A549 (cell line): ENCODE measurements at regions not wholly inside any gene's neighbourhood (a gene's known extent, or its start where the extent isn't known, plus 50 kb on each side); places are given as distances from the start of the nearest gene placed in this dataset.
A peak's percentile ranks its signal among the peaks of the same experiment; 100 is the strongest.

ENCODE experiments used
- ATAC-seq, 2 experiments: fragments of 200-7000 bp in 1 of 2; fragments of >200 bp in 1 of 2; cut with Nextera tagmentation in 1 of 2; cut with Tn5 transposase in 1 of 2; 3 replicates each; pipeline versions ENCODE4 v1.8.0 to v1.9.1; 2018 to 2020; ENCODE audit warnings: mild to moderate bottlenecking in 1 of 2, moderate library complexity in 1 of 2
- CTCF ChIA-PET: fragments of 300-600 bp; sonication (Branson Sonifier 250); formaldehyde crosslinking; extraction: SDS; loops from one replicate; lab custom pipeline; 2021; ENCODE audit warnings: antibody characterized with exemption, inconsistent platforms; lab: Yijun Ruan, JAX
- POLR2A ChIA-PET: fragments of 350-600 bp; formaldehyde crosslinking; extraction: SDS; loops from one replicate; lab custom pipeline; 2021; ENCODE audit warnings: antibody characterized with exemption, inconsistent platforms; lab: Yijun Ruan, JAX
- DNase-seq, 2 experiments: peaks; one replicate each; pipeline versions ENCODE4 v3.0.0 to v3.0.0-alpha.2; 2011 to 2016; ENCODE audit warnings: low read depth in 1 of 2, low spot score in 1 of 2
- FAIRE-seq: peaks from 2 replicates; lab custom pipeline; 2011; peaks lifted over from hg19 to GRCh38; lab: Jason Lieb, UNC
- H3K27ac ChIP-seq, 2 experiments: fragments of >200 bp; sonication (Bioruptor Twin); formaldehyde crosslinking; 3 replicates each; pipeline ENCODE4 v1.5.1; 2016 to 2017
- H3K4me1 ChIP-seq: fragments of >200 bp; sonication (Bioruptor Twin); formaldehyde crosslinking; 3 replicates; pipeline ENCODE4 v1.6.1; 2016
- H3K4me2 ChIP-seq: fragments of >200 bp; sonication (Bioruptor Twin); formaldehyde crosslinking; 3 replicates; pipeline ENCODE4 v1.6.1; 2016
- H3K4me3 ChIP-seq: fragments of >200 bp; sonication (Bioruptor Twin); formaldehyde crosslinking; 3 replicates; pipeline ENCODE4 v1.5.1; 2016
- H3K9me3 ChIP-seq: fragments of >200 bp; sonication (Bioruptor Twin); formaldehyde crosslinking; 3 replicates; pipeline ENCODE4 v1.6.1; 2016
- ATOH8 ChIP-seq: fragments of 250-450 bp; sonication (Bioruptor Pico); IDR thresholded peaks from 2 replicates; pipeline ENCODE4 v1.5.0; 2020; ENCODE audit warnings: low read depth, mild to moderate bottlenecking, moderate library complexity
- BHLHE40 ChIP-seq: IDR thresholded peaks from 2 replicates; pipeline ENCODE4 v1.6.1; 2012; ENCODE audit warnings: low read depth, low read length, inconsistent platforms
- CBX8 ChIP-seq: fragments of 200-600 bp; sonication (generic); IDR thresholded peaks from 2 replicates; pipeline ENCODE4 v1.6.1; 2016
- CHD2 ChIP-seq: fragments of 150-350 bp; IDR thresholded peaks from 2 replicates; pipeline ENCODE4 v1.6.1; 2014; ENCODE audit warnings: low read length; ENCODE audit not compliant: partially characterized antibody
- E2F6 ChIP-seq: IDR thresholded peaks from 2 replicates; pipeline ENCODE4 v1.6.1; 2012; ENCODE audit warnings: low read depth, borderline replicate concordance
- ESRRA ChIP-seq: fragments of 150-350 bp; IDR thresholded peaks from 2 replicates; pipeline ENCODE4 v1.6.1; 2014; ENCODE audit warnings: mild to moderate bottlenecking, low read length, borderline replicate concordance
- GATA3 ChIP-seq: IDR thresholded peaks from 2 replicates; pipeline ENCODE4 v1.6.1; 2012; ENCODE audit warnings: borderline replicate concordance
- HDAC2 ChIP-seq: fragments of 200-600 bp; sonication (generic); IDR thresholded peaks from 2 replicates; pipeline ENCODE4 v1.6.1; 2016
- HOXA7 ChIP-seq: fragments of 250-450 bp; sonication (Bioruptor Pico); IDR thresholded peaks from 2 replicates; pipeline ENCODE4 v1.5.0; 2020; ENCODE audit warnings: mild to moderate bottlenecking, moderate library complexity
- HOXB5 ChIP-seq: fragments of 250-450 bp; sonication (Bioruptor Pico); IDR thresholded peaks from 2 replicates; pipeline ENCODE4 v1.5.0; 2020; ENCODE audit warnings: mild to moderate bottlenecking, moderate library complexity
- JUN ChIP-seq, 2 experiments: fragments of >200 bp; sonication (Bioruptor Twin); formaldehyde crosslinking; IDR thresholded peaks; 2 replicates in 1 of 2; 3 replicates in 1 of 2; pipeline ENCODE4 v1.6.1; 2016 to 2017
- JUNB ChIP-seq: fragments of >200 bp; sonication (Bioruptor Twin); formaldehyde crosslinking; IDR thresholded peaks from 2 replicates; pipeline ENCODE4 v1.6.1; 2016
- KDM1A ChIP-seq: fragments of 200-600 bp; sonication (generic); IDR thresholded peaks from 2 replicates; pipeline ENCODE4 v1.6.1; 2016; ENCODE audit warnings: low read depth, mild to moderate bottlenecking
- MAFK ChIP-seq: fragments of 450-650 bp; IDR thresholded peaks from 2 replicates; pipeline ENCODE4 v1.6.1; 2014; ENCODE audit not compliant: partially characterized antibody
- RAD21 ChIP-seq, 2 experiments: fragments of >200 bp in 1 of 2; sonication (Bioruptor Twin) in 1 of 2; formaldehyde crosslinking in 1 of 2; IDR thresholded peaks in 1 of 2; conservative IDR thresholded peaks in 1 of 2; 2 replicates in 1 of 2; 3 replicates in 1 of 2; pipeline ENCODE4 v1.6.1; 2012 to 2018; ENCODE audit warnings: inconsistent platforms in 1 of 2
- RARB ChIP-seq: fragments of 250-450 bp; sonication (Bioruptor Pico); IDR thresholded peaks from 2 replicates; pipeline ENCODE4 v1.8.0; 2021; ENCODE audit warnings: mild to moderate bottlenecking, moderate library complexity
- SMC3 ChIP-seq: fragments of >200 bp; sonication (Bioruptor Twin); formaldehyde crosslinking; IDR thresholded peaks from 3 replicates; pipeline ENCODE4 v1.6.1; 2018; ENCODE audit warnings: inconsistent platforms
- ZFP36 ChIP-seq: fragments of 450-650 bp; IDR thresholded peaks from 2 replicates; pipeline ENCODE4 v1.6.1; 2014; ENCODE audit warnings: borderline replicate concordance; ENCODE audit not compliant: partially characterized antibody
- WGBS: methylation state at CpG from one replicate; pipeline ENCODE4 v1.1.6; 2017; ENCODE audit errors: missing lambda C conversion rate; 5-methylcytosine and 5-hydroxymethylcytosine counted together
- TF ChIP-seq, protein P1 (sequence below): fragments of >200 bp; sonication (Bioruptor Twin); formaldehyde crosslinking; IDR thresholded peaks from 3 replicates; pipeline ENCODE4 v1.5.1; 2016

DNA sequence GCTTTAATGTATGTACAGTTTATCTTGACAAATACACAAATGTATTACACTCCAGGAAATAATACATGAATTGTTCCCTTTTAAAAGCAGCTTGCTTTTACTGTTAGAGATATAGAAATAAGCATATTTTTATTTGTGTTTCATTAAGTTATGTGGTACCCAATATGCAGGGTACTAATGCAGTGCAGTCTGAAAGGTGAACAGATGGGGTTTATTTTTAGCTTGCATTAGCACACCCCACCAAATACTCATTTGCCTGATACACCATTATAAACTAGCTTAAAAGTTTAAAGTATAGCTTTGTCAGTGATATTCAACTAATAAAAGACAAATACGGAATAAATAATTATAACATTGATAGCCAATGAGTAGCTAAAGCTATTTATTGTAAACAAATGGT lies 394.7 kb upstream of the ZNF804A start:
- ChIA-PET POLR2A (no interaction called here), CTCF (no interaction called here)
- no peaks in the 10 kb centered on the region for H3K4me1 ChIP-seq
- H3K27ac ChIP-seq: no peak overlapping the region
- no peak overlapping the region for H3K4me2 ChIP-seq
- 78% methylated on average over 1 of the region's 1 CpG for WGBS
- H3K9me3 ChIP-seq: no peaks in the 10 kb centered on the region
- ATAC-seq: no peak
- no peak for FAIRE-seq
- no peak overlapping the region for H3K4me3 ChIP-seq
- no peak for TF ChIP-seq HOXB5 (CRISPR knock-in tag)
- TF ChIP-seq ESRRA: no peak
- no peak for DNase-seq

DNA sequence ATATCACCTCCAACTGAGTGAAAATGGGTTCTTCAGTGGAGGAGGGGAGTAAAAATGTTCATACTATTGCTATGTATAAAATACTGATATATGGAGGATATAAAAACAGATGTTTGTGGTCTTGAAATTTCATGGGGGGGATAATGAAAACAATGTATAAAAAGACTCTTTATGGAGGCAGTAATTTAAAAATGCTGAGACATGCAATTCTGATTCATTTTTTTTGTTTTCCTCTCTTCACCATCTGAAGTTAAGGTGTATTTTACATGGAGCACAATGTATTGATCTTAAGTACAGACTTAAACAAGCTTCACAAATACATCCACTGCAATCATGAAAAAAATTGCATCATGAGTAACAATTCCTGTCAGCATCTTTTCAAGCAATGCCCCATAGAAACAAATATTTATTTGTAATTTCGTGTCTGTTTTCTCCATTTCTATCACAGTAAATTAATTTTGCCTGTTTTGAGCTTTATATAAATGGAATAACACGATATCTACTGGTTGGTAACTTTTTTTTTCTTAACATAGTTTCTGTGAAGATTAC lies 393.2 kb upstream of the ZNF804A start:
- no peak overlapping the region for H3K27ac ChIP-seq
- no peaks in the 10 kb centered on the region for H3K4me1 ChIP-seq
- no peak for FAIRE-seq
- TF ChIP-seq, protein P1, sequence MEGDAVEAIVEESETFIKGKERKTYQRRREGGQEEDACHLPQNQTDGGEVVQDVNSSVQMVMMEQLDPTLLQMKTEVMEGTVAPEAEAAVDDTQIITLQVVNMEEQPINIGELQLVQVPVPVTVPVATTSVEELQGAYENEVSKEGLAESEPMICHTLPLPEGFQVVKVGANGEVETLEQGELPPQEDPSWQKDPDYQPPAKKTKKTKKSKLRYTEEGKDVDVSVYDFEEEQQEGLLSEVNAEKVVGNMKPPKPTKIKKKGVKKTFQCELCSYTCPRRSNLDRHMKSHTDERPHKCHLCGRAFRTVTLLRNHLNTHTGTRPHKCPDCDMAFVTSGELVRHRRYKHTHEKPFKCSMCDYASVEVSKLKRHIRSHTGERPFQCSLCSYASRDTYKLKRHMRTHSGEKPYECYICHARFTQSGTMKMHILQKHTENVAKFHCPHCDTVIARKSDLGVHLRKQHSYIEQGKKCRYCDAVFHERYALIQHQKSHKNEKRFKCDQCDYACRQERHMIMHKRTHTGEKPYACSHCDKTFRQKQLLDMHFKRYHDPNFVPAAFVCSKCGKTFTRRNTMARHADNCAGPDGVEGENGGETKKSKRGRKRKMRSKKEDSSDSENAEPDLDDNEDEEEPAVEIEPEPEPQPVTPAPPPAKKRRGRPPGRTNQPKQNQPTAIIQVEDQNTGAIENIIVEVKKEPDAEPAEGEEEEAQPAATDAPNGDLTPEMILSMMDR: no peak
- TF ChIP-seq MAFK: peak; percentile 71
- POLR2A ChIA-PET: no interaction called here
- no peak for DNase-seq
- no peak overlapping the region for H3K4me2 ChIP-seq
- ATAC-seq: no peak
- CTCF ChIA-PET: no interaction called here
- 9% methylated on average over 2 of the region's 2 CpGs for WGBS
- H3K4me3 ChIP-seq: no peak overlapping the region
- no peaks in the 10 kb centered on the region for H3K9me3 ChIP-seq

DNA sequence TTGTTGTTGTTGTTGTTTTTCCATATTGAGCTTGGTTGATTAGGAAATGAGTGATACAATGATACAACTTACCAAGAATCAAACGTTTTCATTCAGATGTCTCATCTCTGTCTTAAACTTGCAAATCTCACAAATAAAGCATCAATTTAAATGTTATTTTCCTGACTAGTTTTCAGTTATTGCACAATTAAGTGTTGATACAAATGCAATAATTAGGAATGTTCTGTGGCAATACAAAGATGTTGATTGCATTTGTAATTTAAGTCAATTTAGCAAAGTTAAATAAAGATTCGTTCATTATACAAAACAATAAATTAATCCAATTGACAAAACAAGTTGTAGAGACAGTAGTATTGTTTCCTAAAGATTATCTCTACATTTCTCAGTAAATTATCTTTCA lies 392.3 kb upstream of the ZNF804A start:
- WGBS: 27% methylated on average over 2 of the region's 2 CpGs
- DNase-seq (no peak), FAIRE-seq (no peak), ATAC-seq (no peak)
- Histone ChIP-seq H3K4me3 (no peak overlapping the region), H3K4me1 (no peaks in the 10 kb centered on the region), H3K9me3 (no peaks in the 10 kb centered on the region), H3K27ac (no peak overlapping the region), H3K4me2 (no peak overlapping the region)
- CTCF ChIA-PET: no interaction called here
- no peak for TF ChIP-seq ATOH8 (CRISPR knock-in tag)
- no peak for TF ChIP-seq JUNB
- TF ChIP-seq GATA3: no peak
- TF ChIP-seq E2F6: no peak
- no peak for TF ChIP-seq JUN (IDR thresholded peaks at IDR 0.05)
- no peak for TF ChIP-seq HOXB5 (CRISPR knock-in tag)
- no peak for TF ChIP-seq SMC3
- no peak for TF ChIP-seq RARB
- no peak for TF ChIP-seq CBX8
- TF ChIP-seq HDAC2: no peak
- no peak for TF ChIP-seq HOXA7
- TF ChIP-seq BHLHE40: no peak
- TF ChIP-seq, protein P1: no peak
- TF ChIP-seq ZFP36: no peak
- no peak for TF ChIP-seq KDM1A
- no peak for TF ChIP-seq CHD2
- no peak for TF ChIP-seq RAD21 (conservative IDR thresholded peaks at IDR 0.05 in 1 of 2, IDR thresholded peaks at IDR 0.05 in 1 of 2)
- TF ChIP-seq, all 56 proteins: peak for 0
- POLR2A ChIA-PET: no interaction called here
